Cardiac muscle cell (in vitro differentiated cells and primary cell): ENCODE measurements at regions not wholly inside any gene's neighbourhood (a gene's known extent, or its start where the extent isn't known, plus 50 kb on each side); places are given as distances from the start of the nearest gene placed in this dataset.
"Not testable (repeated sequence)": the region's sequence is repeated elsewhere in the genome, so short reads cannot be mapped to it uniquely, and the experiment has no call there.

Experiments
- DNase-seq, 2 donors: peaks; one replicate each; pipeline versions ENCODE4 v3.0.0 to v3.0.0-alpha.2; 2010 to 2017; ENCODE audit warnings: low read depth in 1 of 2, low spot score in 1 of 2
- H3K27ac ChIP-seq: fragments of 200-600 bp; sonication (generic); 2 replicates; pipeline ENCODE4 v1.5.1; 2016
- H3K27me3 ChIP-seq: fragments of 200-600 bp; sonication (generic); 2 replicates; pipeline ENCODE4 v1.6.0; 2016; ENCODE audit warnings: control low read depth
- H3K36me3 ChIP-seq: fragments of 200-600 bp; sonication (generic); 2 replicates; pipeline ENCODE4 v1.5.1; 2016; ENCODE audit warnings: control low read depth
- H3K4me1 ChIP-seq: fragments of 200-600 bp; sonication (generic); 2 replicates; pipeline ENCODE4 v1.8.1; 2017; ENCODE audit warnings: low read depth, mild to moderate bottlenecking, mixed run types
- H3K4me3 ChIP-seq: fragments of 200-600 bp; sonication (generic); 2 replicates; pipeline ENCODE4 v1.5.1; 2016; ENCODE audit warnings: mild to moderate bottlenecking
- H3K9me3 ChIP-seq: fragments of 200-600 bp; sonication (generic); 2 replicates; pipeline ENCODE4 v1.5.1; 2017; ENCODE audit warnings: low read depth, mild to moderate bottlenecking, control low read depth
- CTCF ChIP-seq: IDR thresholded peaks from 2 replicates; pipeline ENCODE4 v1.5.1; 2012; ENCODE audit warnings: low read depth, mild to moderate bottlenecking, low read length

GRCh38 chr14:39593377-39593776, 161.1 kb upstream of the FBXO33 start:
- DNase-seq = no peak
- no peaks in the 10 kb centered on the region for H3K4me1 ChIP-seq
- H3K27me3 ChIP-seq = no peaks in the 10 kb centered on the region
- no peak overlapping the region for H3K27ac ChIP-seq
- TF ChIP-seq CTCF = no peak
- H3K4me3 ChIP-seq = no peak overlapping the region
- no peaks in the 10 kb centered on the region for H3K9me3 ChIP-seq
- H3K36me3 ChIP-seq = no peaks in the 10 kb centered on the region

- H3K4me3 ChIP-seq = no peak overlapping the region
- no peak overlapping the region for H3K27ac ChIP-seq
- TF ChIP-seq CTCF = no peak
- DNase-seq = no peak
- H3K36me3 ChIP-seq = no peaks in the 10 kb centered on the region
- no peaks in the 10 kb centered on the region for H3K4me1 ChIP-seq
- H3K9me3 ChIP-seq = no peaks in the 10 kb centered on the region
- H3K27me3 ChIP-seq = no peaks in the 10 kb centered on the region
Observed at GRCh38 chr14:39592116-39592789, 160.0 kb upstream of the FBXO33 start.

- not testable (repeated sequence) for H3K27ac ChIP-seq, H3K27me3 ChIP-seq, H3K4me3 ChIP-seq, H3K36me3 ChIP-seq, DNase-seq, H3K9me3 ChIP-seq, H3K4me1 ChIP-seq
Observed at GRCh38 chr14:39589882-39590281, 157.6 kb upstream of the FBXO33 start.

GRCh38 chr14:39582028-39582654, 149.9 kb upstream of the FBXO33 start:
- Histone ChIP-seq H3K9me3 (no peaks in the 10 kb centered on the region), H3K27ac (no peak overlapping the region), H3K36me3 (no peaks in the 10 kb centered on the region), H3K4me1 (no peaks in the 10 kb centered on the region), H3K4me3 (no peak overlapping the region), H3K27me3 (no peaks in the 10 kb centered on the region)
- no peak for DNase-seq
- no peak for TF ChIP-seq CTCF

GRCh38 chr14:39581474-39581873, 149.2 kb upstream of the FBXO33 start:
- TF ChIP-seq CTCF = no peak
- DNase-seq = peak in 1 of 2 donors; percentile 13
- Histone ChIP-seq H3K9me3 (no peaks in the 10 kb centered on the region), H3K27me3 (no peaks in the 10 kb centered on the region), H3K4me1 (no peaks in the 10 kb centered on the region), H3K4me3 (no peak overlapping the region), H3K27ac (no peak overlapping the region), H3K36me3 (no peaks in the 10 kb centered on the region)

GRCh38 chr14:39580696-39581095, 148.5 kb upstream of the FBXO33 start:
- Histone ChIP-seq H3K27me3 (no peaks in the 10 kb centered on the region), H3K27ac (no peak overlapping the region), H3K4me1 (no peaks in the 10 kb centered on the region), H3K9me3 (no peaks in the 10 kb centered on the region), H3K36me3 (no peaks in the 10 kb centered on the region), H3K4me3 (no peak overlapping the region)
- TF ChIP-seq CTCF = no peak
- no peak for DNase-seq
